ENCODE measurements at regions not wholly inside any gene's neighbourhood (a gene's known extent, or its start where the extent isn't known, plus 50 kb on each side); places are given as distances from the start of the nearest gene placed in this dataset.

DNA sequence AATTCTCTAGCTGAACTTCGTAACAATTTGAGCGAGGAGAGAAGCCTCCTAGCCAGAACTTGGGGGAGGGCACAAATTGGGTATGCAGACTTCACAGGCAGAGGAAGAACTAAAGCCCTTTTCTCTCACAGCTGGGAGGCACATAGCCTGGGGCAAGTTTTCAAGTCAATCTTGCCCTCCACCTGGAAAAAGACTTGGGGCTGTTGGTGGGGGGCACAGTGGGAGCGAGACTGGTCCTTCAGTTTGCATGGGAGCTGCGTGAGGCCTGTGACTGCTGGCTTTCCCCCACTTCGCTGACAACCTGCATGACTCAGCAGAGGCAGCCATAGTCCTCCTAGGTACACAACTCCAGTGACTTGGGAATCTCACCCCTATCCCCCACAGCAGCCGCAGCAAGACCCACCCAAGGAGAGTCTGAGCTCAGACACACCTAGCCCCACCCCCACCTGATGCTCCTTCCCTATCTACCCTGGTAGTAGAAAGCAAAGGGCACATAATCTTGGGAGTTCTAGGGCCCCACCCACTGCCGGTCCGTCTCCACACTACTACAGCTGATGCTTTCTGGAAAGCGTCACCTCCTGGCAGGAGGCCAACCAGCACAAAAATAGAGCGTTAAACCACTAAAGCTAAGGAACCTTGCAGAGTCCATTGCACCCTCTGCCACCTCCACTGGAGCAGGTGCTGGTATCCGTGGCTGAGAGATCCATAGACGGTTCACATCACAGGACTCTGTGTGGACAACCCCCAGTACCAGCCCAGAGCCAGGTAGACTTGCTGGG is 160.8 kb downstream of the CBLL2 start:
- Histone ChIP-seq H3K9ac (ENCODE audit: low read length) (no peak overlapping the region), H3K4me3 (ENCODE audit: low read length) (no peak overlapping the region), H3K9me3 (ENCODE audit: control insufficient read depth, low read length) (peaks cover 6% of the 10 kb centered on the region), H3K27me3 (replicated peaks; ENCODE audit: control insufficient read depth, insufficient read depth, low read length) (peaks cover 2% of the 10 kb centered on the region), H3K4me1 (ENCODE audit: control insufficient read depth, insufficient read depth, low read length) (no peaks in the 10 kb centered on the region), H3K36me3 (ENCODE audit: control insufficient read depth, insufficient read depth, low read length, severe bottlenecking) (no peaks in the 10 kb centered on the region)
- DNase-seq (ENCODE audit: low read depth): no peak

DNA sequence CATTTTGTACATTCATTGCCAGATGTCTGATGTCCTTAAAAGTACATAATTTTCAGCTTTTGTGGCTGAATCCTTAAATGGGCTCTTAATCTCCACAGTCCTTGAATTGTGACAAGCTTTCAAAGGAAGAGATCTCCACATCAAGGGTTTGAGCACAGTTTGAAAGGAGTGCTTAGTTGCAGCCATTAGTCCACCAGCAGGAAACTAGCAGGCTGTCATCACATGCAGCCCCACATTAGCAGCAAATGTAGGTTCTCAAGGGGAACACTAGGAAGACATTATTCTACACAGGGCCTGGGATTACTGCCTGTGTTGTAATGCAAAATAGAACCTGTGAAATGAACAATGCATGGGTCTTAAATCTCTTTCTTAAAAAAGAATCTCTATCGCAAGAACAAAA is 173.2 kb downstream of the CBLL2 start:
- Histone ChIP-seq H3K36me3 (ENCODE audit: control insufficient read depth, insufficient read depth, low read length, severe bottlenecking) (no peaks in the 10 kb centered on the region), H3K4me3 (ENCODE audit: low read length) (no peak overlapping the region), H3K4me1 (ENCODE audit: control insufficient read depth, insufficient read depth, low read length) (no peaks in the 10 kb centered on the region), H3K27me3 (replicated peaks; ENCODE audit: control insufficient read depth, insufficient read depth, low read length) (no peaks in the 10 kb centered on the region), H3K9ac (ENCODE audit: low read length) (no peak overlapping the region), H3K9me3 (ENCODE audit: control insufficient read depth, low read length) (no peaks in the 10 kb centered on the region)
- no peak for DNase-seq (ENCODE audit: low read depth)

DNA sequence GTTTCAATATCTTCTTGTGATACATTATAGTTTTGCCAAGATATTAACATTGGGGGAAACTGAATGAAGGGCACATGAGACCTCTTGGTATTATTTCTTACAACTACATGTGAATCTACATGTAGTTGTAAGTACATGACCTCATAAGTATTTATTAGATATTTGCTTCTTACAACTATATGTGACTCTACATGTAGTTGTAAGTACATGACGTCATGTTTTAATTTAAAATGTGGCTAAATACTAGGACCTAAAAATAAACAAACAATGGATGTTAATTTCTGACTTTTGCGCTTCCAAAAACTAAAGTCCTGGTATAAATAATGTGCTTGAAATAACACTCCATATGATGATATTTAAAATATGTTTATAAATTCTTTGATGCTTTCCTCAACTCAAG is 190.2 kb downstream of the CBLL2 start:
- H3K9me3 ChIP-seq (ENCODE audit: control insufficient read depth, low read length): no peaks in the 10 kb centered on the region
- H3K36me3 ChIP-seq (ENCODE audit: control insufficient read depth, insufficient read depth, low read length, severe bottlenecking): no peaks in the 10 kb centered on the region
- DNase-seq (ENCODE audit: low read depth): no peak
- no peak overlapping the region for H3K4me3 ChIP-seq (ENCODE audit: low read length)
- H3K27me3 ChIP-seq (replicated peaks; ENCODE audit: control insufficient read depth, insufficient read depth, low read length): no peaks in the 10 kb centered on the region
- no peaks in the 10 kb centered on the region for H3K4me1 ChIP-seq (ENCODE audit: control insufficient read depth, insufficient read depth, low read length)
- no peak overlapping the region for H3K9ac ChIP-seq (ENCODE audit: low read length)

DNA sequence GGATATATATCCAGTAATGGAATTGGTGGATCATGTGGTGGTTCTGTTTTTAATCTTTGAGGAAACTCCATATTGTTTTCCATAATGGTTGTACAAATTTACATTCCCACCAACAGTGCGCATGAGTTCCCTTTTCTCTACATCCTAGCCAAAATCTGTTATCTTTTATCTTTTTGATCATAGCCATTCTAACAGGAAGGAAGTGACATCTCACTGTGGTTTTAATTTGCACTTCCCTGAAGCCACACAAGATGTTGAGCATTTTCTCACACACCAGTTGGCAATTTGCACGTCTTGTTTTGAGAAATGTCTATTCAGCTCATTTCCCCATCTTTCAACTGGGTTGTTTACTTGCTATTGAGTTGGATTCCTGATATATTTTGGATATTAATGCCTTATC is 194.9 kb downstream of the CBLL2 start:
- Histone ChIP-seq H3K9me3 (ENCODE audit: control insufficient read depth, low read length) (no peaks in the 10 kb centered on the region), H3K36me3 (ENCODE audit: control insufficient read depth, insufficient read depth, low read length, severe bottlenecking) (no peaks in the 10 kb centered on the region), H3K27me3 (replicated peaks; ENCODE audit: control insufficient read depth, insufficient read depth, low read length) (no peaks in the 10 kb centered on the region), H3K4me3 (ENCODE audit: low read length) (no peak overlapping the region), H3K4me1 (ENCODE audit: control insufficient read depth, insufficient read depth, low read length) (no peaks in the 10 kb centered on the region), H3K9ac (ENCODE audit: low read length) (no peak overlapping the region)
- no peak for DNase-seq (ENCODE audit: low read depth)

DNA sequence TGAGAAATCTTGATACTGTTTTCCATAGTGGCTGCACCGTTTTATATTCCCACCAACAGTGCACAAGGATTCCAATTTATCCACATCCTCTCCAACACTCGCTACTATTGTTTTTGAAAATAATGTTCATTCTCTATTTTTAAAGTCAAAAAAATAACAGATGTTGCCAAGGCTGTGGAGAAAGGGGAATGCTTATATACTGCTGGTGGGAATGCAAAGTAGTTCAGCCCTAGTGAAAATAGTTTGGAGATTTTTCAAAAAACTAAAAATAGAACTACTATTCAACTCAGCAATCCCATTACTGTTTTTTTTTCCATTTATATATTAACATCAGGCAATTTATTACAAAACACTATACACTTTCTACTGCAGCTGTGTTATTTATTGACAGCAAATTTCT is 208.7 kb downstream of the CBLL2 start:
- Histone ChIP-seq H3K9ac (ENCODE audit: low read length) (no peak overlapping the region), H3K4me1 (ENCODE audit: control insufficient read depth, insufficient read depth, low read length) (no peaks in the 10 kb centered on the region), H3K27me3 (replicated peaks; ENCODE audit: control insufficient read depth, insufficient read depth, low read length) (no peaks in the 10 kb centered on the region), H3K4me3 (ENCODE audit: low read length) (no peak overlapping the region), H3K9me3 (ENCODE audit: control insufficient read depth, low read length) (peaks cover 31% of the 10 kb centered on the region), H3K36me3 (ENCODE audit: control insufficient read depth, insufficient read depth, low read length, severe bottlenecking) (no peaks in the 10 kb centered on the region)
- peak; percentile 37 for DNase-seq (ENCODE audit: low read depth)

DNA sequence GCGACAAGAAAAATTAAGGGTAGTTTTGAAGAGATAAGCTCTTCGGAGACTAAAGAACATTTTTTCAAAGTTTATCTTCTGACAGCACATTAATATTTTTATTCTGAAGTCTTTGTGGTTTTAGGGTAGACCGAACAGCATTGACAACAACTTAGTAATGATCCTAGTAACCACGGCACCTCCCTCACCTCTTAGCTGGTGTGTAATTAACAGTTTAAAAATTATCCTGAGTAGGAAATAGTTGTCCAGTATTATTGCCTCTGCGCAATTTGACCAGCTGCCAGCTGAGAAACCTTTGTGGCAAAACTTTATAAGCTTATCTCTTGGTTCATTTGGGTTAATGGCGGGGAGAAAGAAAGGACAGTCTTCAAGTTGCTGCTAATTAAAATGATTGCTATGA is 213.6 kb downstream of the CBLL2 start:
- Histone ChIP-seq H3K9me3 (ENCODE audit: control insufficient read depth, low read length) (no peaks in the 10 kb centered on the region), H3K27me3 (replicated peaks; ENCODE audit: control insufficient read depth, insufficient read depth, low read length) (no peaks in the 10 kb centered on the region), H3K36me3 (ENCODE audit: control insufficient read depth, insufficient read depth, low read length, severe bottlenecking) (no peaks in the 10 kb centered on the region), H3K4me1 (ENCODE audit: control insufficient read depth, insufficient read depth, low read length) (no peaks in the 10 kb centered on the region), H3K9ac (ENCODE audit: low read length) (no peak overlapping the region), H3K4me3 (ENCODE audit: low read length) (no peak overlapping the region)
- DNase-seq (ENCODE audit: low read depth): no peak

DNA sequence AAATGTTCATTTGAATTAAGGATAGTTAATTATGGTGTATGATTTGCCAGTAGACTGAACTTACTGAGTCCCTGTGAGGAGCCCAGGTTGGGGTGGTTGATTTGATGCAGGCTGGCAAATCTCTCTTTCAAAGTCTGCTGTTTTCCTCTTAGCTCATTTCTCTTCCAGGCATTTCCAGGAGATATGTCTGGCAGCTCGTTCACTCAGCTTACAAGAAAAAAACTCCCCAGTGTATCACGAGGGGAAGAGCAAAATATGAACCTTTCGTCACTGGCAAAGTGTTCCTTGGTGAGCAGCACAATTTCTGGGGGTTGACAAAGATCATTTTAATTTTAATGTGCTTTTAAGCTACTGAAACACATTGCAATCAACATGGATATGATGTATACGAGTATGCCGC is 244.2 kb downstream of the CBLL2 start:
- H3K27me3 ChIP-seq (replicated peaks; ENCODE audit: control insufficient read depth, insufficient read depth, low read length): no peaks in the 10 kb centered on the region
- DNase-seq (ENCODE audit: low read depth): no peak
- no peak overlapping the region for H3K9ac ChIP-seq (ENCODE audit: low read length)
- no peak overlapping the region for H3K4me3 ChIP-seq (ENCODE audit: low read length)
- H3K4me1 ChIP-seq (ENCODE audit: control insufficient read depth, insufficient read depth, low read length): no peaks in the 10 kb centered on the region
- H3K36me3 ChIP-seq (ENCODE audit: control insufficient read depth, insufficient read depth, low read length, severe bottlenecking): no peaks in the 10 kb centered on the region
- H3K9me3 ChIP-seq (ENCODE audit: control insufficient read depth, low read length): peaks cover 7% of the 10 kb centered on the region

DNA sequence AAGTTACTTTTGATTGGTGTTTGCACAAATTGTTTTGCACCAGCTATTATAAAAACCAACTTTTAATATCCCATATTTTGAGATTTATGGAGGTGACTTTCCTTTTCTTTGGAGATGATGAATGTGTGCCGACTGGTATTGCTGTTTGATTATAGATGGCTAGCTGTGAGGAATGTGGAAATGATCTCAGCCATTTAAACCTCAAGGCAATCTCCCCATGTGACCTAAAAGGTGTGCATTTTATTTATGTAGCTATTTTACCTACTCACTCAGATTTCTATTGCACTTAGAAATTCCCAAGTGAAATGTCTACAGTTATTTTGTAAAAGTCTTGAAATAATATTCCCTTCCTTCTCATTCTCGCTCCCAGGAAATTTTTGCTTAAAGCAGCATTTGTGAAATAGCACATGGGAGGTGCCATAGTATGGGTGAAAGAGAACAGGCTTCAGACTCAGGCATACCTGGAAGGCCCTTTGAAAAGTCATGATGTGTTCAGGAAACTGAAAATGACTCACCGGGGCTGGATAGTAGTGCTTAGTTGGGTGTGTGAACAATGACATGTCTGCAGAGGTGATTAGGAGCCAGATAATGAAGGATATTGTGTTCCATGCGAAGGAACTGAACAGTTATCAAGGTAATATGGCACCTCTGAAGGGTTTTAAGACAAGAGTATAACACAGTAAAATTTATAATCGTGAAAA is 247.6 kb downstream of the CBLL2 start:
- no peak overlapping the region for H3K4me3 ChIP-seq (ENCODE audit: low read length)
- H3K27me3 ChIP-seq (replicated peaks; ENCODE audit: control insufficient read depth, insufficient read depth, low read length): no peaks in the 10 kb centered on the region
- H3K9me3 ChIP-seq (ENCODE audit: control insufficient read depth, low read length): peaks cover 14% of the 10 kb centered on the region
- H3K36me3 ChIP-seq (ENCODE audit: control insufficient read depth, insufficient read depth, low read length, severe bottlenecking): no peaks in the 10 kb centered on the region
- H3K4me1 ChIP-seq (ENCODE audit: control insufficient read depth, insufficient read depth, low read length): no peaks in the 10 kb centered on the region
- H3K9ac ChIP-seq (ENCODE audit: low read length): no peak overlapping the region
- no peak for DNase-seq (ENCODE audit: low read depth)

DNA sequence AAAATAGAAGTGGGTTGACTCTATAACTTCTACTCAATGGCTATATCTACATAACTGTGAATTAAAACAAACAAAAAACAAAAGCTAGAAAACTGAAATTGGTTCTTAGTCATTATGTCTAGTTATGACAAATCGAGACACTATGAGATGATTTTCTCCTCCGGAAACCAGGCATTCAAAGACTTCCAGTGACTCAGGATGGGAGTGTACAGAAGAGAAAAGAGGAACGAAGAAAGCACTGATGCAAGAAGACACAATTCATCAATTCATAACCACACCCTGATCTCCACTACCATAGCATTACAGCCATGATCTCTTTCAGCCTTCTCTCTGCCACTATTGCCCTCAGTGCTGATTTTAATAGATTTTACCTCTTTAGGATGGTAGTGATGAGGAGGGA is 253.6 kb downstream of the CBLL2 start:
- Histone ChIP-seq H3K27me3 (replicated peaks; ENCODE audit: control insufficient read depth, insufficient read depth, low read length) (no peaks in the 10 kb centered on the region), H3K4me1 (ENCODE audit: control insufficient read depth, insufficient read depth, low read length) (no peaks in the 10 kb centered on the region), H3K9ac (ENCODE audit: low read length) (no peak overlapping the region), H3K36me3 (ENCODE audit: control insufficient read depth, insufficient read depth, low read length, severe bottlenecking) (no peaks in the 10 kb centered on the region), H3K4me3 (ENCODE audit: low read length) (no peak overlapping the region), H3K9me3 (ENCODE audit: control insufficient read depth, low read length) (peaks cover 13% of the 10 kb centered on the region)
- peak; percentile 52 for DNase-seq (ENCODE audit: low read depth)

DNA sequence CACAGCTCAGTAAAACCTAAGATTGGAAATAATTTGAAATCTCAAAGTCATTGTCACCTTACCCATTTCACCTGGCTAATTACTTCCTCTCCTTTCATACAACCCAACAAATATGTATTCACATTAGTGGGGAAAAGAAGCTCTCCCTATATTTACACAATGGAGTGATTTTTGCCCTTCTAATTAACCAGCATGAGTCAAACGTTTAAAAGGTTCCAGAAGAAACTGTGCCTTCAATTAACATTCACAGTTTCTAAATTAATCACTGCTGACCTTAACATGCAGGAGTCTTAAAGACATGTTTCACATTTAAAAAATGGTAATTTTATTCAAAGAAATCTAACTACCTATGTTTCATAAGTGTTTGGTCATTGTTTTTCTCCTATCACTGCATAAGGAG is 254.6 kb downstream of the CBLL2 start:
- H3K9me3 ChIP-seq (ENCODE audit: control insufficient read depth, low read length): peaks cover 9% of the 10 kb centered on the region
- no peaks in the 10 kb centered on the region for H3K36me3 ChIP-seq (ENCODE audit: control insufficient read depth, insufficient read depth, low read length, severe bottlenecking)
- no peak overlapping the region for H3K9ac ChIP-seq (ENCODE audit: low read length)
- DNase-seq (ENCODE audit: low read depth): no peak
- no peaks in the 10 kb centered on the region for H3K27me3 ChIP-seq (replicated peaks; ENCODE audit: control insufficient read depth, insufficient read depth, low read length)
- H3K4me1 ChIP-seq (ENCODE audit: control insufficient read depth, insufficient read depth, low read length): no peaks in the 10 kb centered on the region
- H3K4me3 ChIP-seq (ENCODE audit: low read length): no peak overlapping the region

DNA sequence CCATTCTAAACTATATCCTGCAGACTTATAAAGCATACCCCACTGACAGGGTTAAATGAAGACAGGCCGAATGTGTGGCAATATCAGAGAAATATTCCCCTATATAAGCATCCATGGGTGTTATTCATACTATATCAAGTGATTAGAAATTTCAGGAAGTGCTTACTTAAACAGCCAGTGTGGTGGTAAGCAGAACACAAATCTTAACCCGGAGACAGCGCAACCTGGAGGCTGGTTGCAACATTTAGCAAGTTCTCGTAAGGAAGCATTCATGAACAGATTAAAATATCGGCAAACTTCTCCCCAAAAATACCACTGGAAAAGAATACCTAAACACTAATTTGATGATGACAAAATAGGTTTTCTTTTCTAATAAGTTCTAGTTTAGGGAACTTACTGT is 261.2 kb downstream of the CBLL2 start:
- no peaks in the 10 kb centered on the region for H3K36me3 ChIP-seq (ENCODE audit: control insufficient read depth, insufficient read depth, low read length, severe bottlenecking)
- DNase-seq (ENCODE audit: low read depth): no peak

More for the DNA sequence above, 261.2 kb downstream of the CBLL2 start:
- no peak overlapping the region for H3K4me3 ChIP-seq (ENCODE audit: low read length)
- no peak overlapping the region for H3K9ac ChIP-seq (ENCODE audit: low read length)
- H3K27me3 ChIP-seq (replicated peaks; ENCODE audit: control insufficient read depth, insufficient read depth, low read length): no peaks in the 10 kb centered on the region
- H3K4me1 ChIP-seq (ENCODE audit: control insufficient read depth, insufficient read depth, low read length): peaks cover 5% of the 10 kb centered on the region
- H3K9me3 ChIP-seq (ENCODE audit: control insufficient read depth, low read length): no peaks in the 10 kb centered on the region

All from adipocyte (in vitro differentiated cells).